RWPE2 (cell line): ENCODE measurements at regions not wholly inside any gene's neighbourhood (a gene's known extent, or its start where the extent isn't known, plus 50 kb on each side); places are given as distances from the start of the nearest gene placed in this dataset.

Experiments used
- ATAC-seq: fragments of 200-7000 bp; cut with Tn5 transposase; 3 replicates; pipeline ENCODE4 v1.9.1; 2021; ENCODE audit warnings: low read depth
- DNase-seq: peaks from one replicate; pipeline ENCODE4 v3.0.0-alpha.2; 2020; ENCODE audit warnings: low spot score
- H3K27ac ChIP-seq: fragments of 450-650 bp; 2 replicates; pipeline ENCODE4 v1.5.1; 2017; ENCODE audit warnings: mild to moderate bottlenecking; ENCODE audit not compliant: poor library complexity, severe bottlenecking
- H3K27me3 ChIP-seq: fragments of 250-450 bp; sonication (Bioruptor Pico); 2 replicates; pipeline ENCODE4 v1.5.1; 2021; ENCODE audit warnings: mild to moderate bottlenecking, moderate library complexity; ENCODE audit not compliant: insufficient read depth, poor library complexity, severe bottlenecking
- H3K36me3 ChIP-seq: fragments of 250-450 bp; sonication (Bioruptor Pico); 2 replicates; pipeline ENCODE4 v1.5.1; 2020; ENCODE audit warnings: low read depth, mild to moderate bottlenecking, moderate library complexity
- H3K4me1 ChIP-seq: fragments of 250-450 bp; sonication (Bioruptor Pico); 2 replicates; pipeline ENCODE4 v1.5.1; 2021; ENCODE audit warnings: mild to moderate bottlenecking, moderate library complexity; ENCODE audit not compliant: insufficient read depth, poor library complexity, severe bottlenecking
- H3K4me3 ChIP-seq: fragments of 250-450 bp; sonication (Bioruptor Pico); 2 replicates; pipeline ENCODE4 v1.5.1; 2021; ENCODE audit warnings: mild to moderate bottlenecking, moderate library complexity; ENCODE audit not compliant: severe bottlenecking
- H3K9me3 ChIP-seq: fragments of 250-450 bp; sonication (Bioruptor Pico); 2 replicates; pipeline ENCODE4 v1.5.1; 2021; ENCODE audit warnings: mild to moderate bottlenecking, moderate library complexity; ENCODE audit not compliant: severe bottlenecking
- CTCF ChIP-seq: fragments of 450-650 bp; IDR thresholded peaks from one replicate; pipeline ENCODE4 v1.5.1; 2017; ENCODE audit warnings: mild to moderate bottlenecking, moderate library complexity; ENCODE audit not compliant: poor library complexity, severe bottlenecking

- H3K27ac ChIP-seq, result peak overlapping the region; percentile 26
- DNase-seq (no peak), ATAC-seq (no peak)
- H3K4me1 ChIP-seq, result peaks cover 15% of the 10 kb centered on the region
- H3K27me3 ChIP-seq, result no peaks in the 10 kb centered on the region
- TF ChIP-seq CTCF, result no peak
- H3K36me3 ChIP-seq, result no peaks in the 10 kb centered on the region
- H3K4me3 ChIP-seq, result no peak overlapping the region
- peaks cover 2% of the 10 kb centered on the region for H3K9me3 ChIP-seq
Observed at GRCh38 chr2:17441790-17442189, 76.5 kb downstream of the RAD51AP2 start.

GRCh38 chr2:17441055-17441771 is 77.0 kb downstream of the RAD51AP2 start:
- ATAC-seq (no peak), DNase-seq (no peak)
- Histone ChIP-seq H3K36me3 (no peaks in the 10 kb centered on the region), H3K4me1 (peaks cover 15% of the 10 kb centered on the region), H3K4me3 (no peak overlapping the region), H3K27ac (peak overlapping the region; percentile 26), H3K27me3 (no peaks in the 10 kb centered on the region), H3K9me3 (peaks cover 2% of the 10 kb centered on the region)
- no peak for TF ChIP-seq CTCF

GRCh38 chr2:17430326-17430725 is 87.9 kb downstream of the RAD51AP2 start:
- no peak overlapping the region for H3K4me3 ChIP-seq
- no peaks in the 10 kb centered on the region for H3K36me3 ChIP-seq
- no peak for DNase-seq
- no peak for TF ChIP-seq CTCF
- no peaks in the 10 kb centered on the region for H3K9me3 ChIP-seq
- no peaks in the 10 kb centered on the region for H3K27me3 ChIP-seq
- no peak for ATAC-seq
- H3K27ac ChIP-seq, result no peak overlapping the region
- H3K4me1 ChIP-seq, result peaks cover 23% of the 10 kb centered on the region

GRCh38 chr2:17429130-17429529 is 89.1 kb downstream of the RAD51AP2 start:
- TF ChIP-seq CTCF, result no peak
- Histone ChIP-seq H3K36me3 (no peaks in the 10 kb centered on the region), H3K4me3 (no peak overlapping the region), H3K27me3 (no peaks in the 10 kb centered on the region), H3K9me3 (no peaks in the 10 kb centered on the region), H3K4me1 (peaks cover 23% of the 10 kb centered on the region), H3K27ac (peak overlapping the region; percentile 64)
- DNase-seq, result no peak
- ATAC-seq, result peak; percentile 99

- no peak for TF ChIP-seq CTCF
- ATAC-seq, result no peak
Observed at GRCh38 chr2:17427401-17427800, 90.8 kb downstream of the RAD51AP2 start.

More at GRCh38 chr2:17427401-17427800, 90.8 kb downstream of the RAD51AP2 start:
- DNase-seq, result no peak
- H3K36me3 ChIP-seq, result no peaks in the 10 kb centered on the region
- H3K27ac ChIP-seq, result no peak overlapping the region
- no peak overlapping the region for H3K4me3 ChIP-seq
- no peaks in the 10 kb centered on the region for H3K27me3 ChIP-seq
- H3K9me3 ChIP-seq, result no peaks in the 10 kb centered on the region
- H3K4me1 ChIP-seq, result peaks cover 23% of the 10 kb centered on the region
